CMK (cell line): ENCODE measurements at regions not wholly inside any gene's neighbourhood (a gene's known extent, or its start where the extent isn't known, plus 50 kb on each side); places are given as distances from the start of the nearest gene placed in this dataset.
"Not testable (repeated sequence)": the region's sequence is repeated elsewhere in the genome, so short reads cannot be mapped to it uniquely, and the experiment has no call there.

Experiments used
- DNase-seq: peaks from one replicate; pipeline ENCODE4 v3.0.0-alpha.2; 2010; ENCODE audit warnings: low read depth

DNA sequence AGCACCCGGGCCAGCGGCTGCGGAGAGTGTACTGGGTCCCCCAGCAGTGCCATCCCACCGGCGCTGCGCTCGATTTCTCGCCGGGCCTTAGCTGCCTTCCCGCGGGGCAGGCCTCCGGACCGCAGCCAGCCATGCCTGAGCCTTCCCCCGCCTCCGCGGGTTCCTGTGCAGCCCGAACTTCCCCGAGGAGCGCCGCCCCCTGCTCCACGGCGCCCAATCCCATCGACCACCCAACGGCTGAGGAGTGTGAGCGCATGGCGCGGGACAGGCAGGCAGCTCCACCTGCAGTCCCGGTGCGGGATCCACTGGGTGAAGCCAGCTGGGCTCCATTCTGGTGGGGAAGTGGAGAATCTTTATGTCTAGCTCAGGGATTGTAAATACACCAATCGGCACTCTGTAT lies 325.4 kb downstream of the PPP1R3A start:
- not testable (repeated sequence) for DNase-seq

DNA sequence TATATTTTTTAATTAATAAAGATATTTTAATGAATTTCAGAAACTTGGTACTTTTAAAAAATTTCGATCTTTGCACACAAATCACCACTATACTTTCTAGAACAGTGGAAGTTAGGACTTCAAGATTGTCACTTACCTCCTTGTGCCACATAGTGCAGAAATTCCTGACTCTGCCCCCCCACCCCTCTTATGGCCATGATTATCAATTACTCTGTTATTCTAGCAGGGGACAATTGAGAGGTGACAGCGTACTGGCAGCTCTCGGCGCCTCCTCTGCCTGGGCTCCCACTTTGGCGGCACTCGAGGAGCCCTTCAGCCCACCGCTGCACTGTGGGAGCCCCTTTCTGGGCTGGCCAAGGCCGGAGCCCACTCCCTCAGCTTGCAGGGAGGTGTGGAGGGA lies 325.9 kb downstream of the PPP1R3A start:
- DNase-seq = not testable (repeated sequence)

DNA sequence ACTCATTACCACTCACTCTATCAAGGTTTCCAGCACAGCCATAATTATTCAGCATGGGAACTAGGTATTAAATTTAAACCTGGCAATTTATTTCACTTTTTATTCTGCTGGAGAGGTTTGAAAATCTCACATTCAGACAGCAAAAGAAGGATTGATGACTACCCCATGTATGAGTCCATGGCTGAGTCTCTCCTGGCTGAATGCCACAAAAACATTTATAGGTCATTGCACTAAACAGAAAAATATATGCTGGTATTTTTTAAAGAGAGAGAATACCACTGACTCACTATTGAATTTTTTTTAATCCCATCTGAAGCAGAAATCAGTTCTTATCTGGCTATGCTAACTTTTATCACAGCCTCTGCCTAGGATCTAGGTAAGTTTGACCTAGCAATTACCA lies 336.3 kb downstream of the PPP1R3A start:
- DNase-seq = no peak

DNA sequence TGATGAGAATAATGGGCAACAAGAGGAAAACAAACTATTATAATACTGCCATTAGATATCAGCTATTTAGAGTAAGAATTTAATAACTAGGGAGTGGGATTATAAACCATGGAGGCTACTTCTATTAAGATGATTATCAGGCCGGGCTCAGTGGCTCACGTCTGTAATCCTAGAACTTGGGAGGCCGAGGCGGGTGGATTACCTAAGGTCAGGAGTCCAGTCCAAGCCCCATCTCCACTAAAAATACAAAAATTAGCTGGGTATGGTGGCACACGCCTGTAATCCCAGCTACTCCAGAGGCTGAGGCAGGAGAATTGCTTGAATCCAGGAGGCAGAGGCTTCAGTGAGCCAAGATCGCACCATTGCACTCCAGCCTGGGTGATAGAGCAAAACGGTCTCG lies 355.6 kb downstream of the PPP1R3A start:
- DNase-seq = not testable (repeated sequence)

DNA sequence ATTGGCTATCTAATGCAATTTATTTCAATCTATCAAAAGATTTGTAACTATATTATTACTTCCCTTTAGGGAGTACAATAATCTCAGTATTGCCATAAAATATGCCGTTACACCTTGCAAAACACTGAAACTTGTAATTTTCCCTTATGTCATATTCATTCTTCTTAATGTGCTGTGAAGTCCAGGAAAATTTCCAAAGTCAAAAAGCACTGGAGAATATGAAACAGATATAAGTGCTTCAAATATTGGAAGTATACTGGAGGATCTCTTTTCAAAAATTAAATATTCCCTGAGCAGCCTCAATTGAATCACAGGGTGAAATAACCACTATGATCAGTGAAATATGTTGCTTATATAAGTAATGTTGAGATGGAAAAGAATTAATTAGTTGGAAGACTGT lies 356.0 kb downstream of the PPP1R3A start:
- DNase-seq = no peak

DNA sequence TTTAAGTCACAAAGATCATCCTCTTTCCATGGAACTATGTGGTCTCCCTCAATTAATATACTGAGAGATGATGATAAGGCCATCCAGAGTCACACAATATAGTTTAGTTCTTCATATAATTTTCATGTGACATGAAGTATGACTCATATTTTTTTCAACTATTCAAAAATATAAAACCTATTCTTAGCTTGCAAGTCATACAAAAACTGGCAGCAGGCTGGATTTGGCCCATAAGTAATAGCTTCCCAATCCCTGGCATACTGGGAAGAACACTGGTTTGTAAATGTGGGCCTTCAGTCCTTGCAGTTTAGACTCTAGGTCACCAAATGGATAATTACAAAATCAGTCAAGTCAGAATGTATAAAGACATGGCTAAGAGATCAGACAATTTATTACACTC lies 356.6 kb downstream of the PPP1R3A start:
- no peak for DNase-seq

DNA sequence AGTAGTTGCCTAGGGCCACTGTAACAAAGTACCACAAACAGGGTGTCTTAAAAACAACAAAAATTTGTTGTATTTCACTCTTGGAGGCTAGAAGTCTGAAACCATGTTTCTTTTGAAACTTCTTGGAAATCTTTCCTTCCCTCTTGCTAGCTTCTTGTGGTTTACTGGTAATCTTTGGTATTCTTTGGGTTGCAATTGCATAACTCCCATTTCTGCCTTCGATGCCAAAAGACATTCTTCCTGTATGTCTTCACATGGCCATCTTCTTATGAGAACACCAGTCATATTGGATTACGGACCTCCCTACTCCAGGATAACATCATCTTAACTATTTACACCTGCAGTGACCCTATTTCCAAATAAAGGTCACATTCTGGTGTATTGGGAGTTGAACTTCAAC lies 357.4 kb downstream of the PPP1R3A start:
- DNase-seq = no peak

DNA sequence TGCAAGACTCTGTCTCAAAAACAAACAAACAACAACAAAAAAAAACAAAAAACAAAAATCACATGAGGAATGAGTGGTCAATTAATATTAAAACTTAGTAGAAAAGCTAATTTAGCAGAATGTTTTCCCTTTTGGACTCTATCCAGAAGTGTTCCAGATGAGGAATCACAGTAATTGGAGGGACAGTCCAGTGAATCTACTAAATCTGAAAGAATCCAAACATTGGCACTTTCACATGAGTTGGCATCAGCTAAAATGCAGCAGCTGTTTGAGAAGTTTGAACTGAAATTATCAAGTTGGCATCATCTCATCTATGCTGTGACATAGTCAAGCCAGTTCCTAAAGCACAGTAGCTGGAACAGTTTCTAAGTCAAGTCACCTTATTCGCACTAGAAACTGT lies 367.8 kb downstream of the PPP1R3A start:
- DNase-seq = no peak

DNA sequence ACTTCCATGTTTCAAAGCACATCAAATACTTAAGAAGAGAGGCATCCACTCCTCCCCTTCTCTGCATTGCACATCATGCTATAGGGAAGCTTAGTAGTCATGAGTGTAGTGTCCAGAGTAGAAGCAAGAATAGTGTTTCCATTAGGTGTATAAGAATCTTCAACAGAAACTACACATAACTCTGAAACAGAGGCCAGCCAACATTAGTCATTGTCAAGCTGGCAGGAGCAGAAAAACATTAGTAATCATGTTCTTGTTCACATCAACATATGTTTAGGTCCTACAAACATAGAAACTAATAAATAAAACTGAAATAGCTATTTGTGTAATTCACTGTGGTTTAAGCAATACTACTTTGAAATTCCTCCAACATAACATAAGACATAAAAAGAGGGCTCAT lies 370.2 kb downstream of the PPP1R3A start:
- DNase-seq = no peak

DNA sequence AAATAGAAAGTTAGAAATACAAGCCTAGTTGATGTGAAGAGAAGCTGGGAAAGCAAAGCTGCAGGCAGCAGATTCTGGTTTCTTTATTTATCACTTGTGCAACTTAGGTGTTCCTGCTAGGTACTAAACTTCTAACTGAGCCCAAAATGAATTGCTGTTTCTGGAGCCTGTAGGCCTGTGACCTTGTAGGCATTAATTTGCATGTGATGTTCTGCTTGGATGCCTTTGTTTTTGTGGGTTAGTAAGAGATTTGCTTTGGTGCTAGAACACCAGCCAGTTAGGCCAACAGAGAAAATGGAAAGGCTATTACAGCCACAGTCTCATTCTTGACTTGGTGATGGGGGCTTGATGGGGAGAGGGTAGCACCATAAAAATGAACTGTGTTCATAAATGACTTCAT lies 370.7 kb downstream of the PPP1R3A start:
- DNase-seq = no peak

DNA sequence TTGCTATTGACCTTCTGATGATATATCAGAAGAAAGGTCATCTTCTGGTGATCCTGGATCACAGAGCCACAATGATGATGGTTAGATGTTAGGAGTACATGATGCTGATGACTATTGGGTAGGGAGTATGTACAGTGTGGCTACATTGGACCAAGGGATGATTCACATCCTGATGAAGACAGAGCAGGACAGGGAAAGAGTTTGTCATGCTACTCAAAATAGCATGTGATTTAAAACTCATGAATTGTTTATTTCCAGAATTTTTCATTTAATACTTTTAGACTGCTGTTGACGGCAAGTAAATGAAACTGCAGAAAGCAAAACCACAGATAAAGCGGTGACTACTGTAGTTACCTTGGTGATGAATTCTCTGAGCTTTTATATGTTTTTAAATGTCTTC lies 397.3 kb downstream of the PPP1R3A start:
- no peak for DNase-seq

DNA sequence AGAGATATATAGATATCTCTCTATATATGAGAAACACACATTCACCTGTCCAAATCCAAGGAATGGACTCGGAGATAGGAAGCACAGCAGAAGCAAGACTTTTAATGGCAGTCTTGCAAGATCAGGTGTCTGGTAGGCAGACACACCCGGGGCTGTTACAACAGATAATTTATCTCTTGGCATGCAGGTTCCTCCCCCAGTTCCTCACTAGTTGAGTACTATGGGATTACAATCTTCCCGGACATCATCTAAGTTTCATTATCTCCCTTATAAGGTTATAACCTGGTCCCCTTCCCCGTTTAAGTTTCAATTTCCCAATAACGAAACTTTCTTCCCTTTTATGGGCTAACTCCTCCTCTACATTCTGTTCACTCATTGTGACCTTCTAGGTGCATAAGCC lies 399.3 kb downstream of the PPP1R3A start:
- DNase-seq = no peak

DNA sequence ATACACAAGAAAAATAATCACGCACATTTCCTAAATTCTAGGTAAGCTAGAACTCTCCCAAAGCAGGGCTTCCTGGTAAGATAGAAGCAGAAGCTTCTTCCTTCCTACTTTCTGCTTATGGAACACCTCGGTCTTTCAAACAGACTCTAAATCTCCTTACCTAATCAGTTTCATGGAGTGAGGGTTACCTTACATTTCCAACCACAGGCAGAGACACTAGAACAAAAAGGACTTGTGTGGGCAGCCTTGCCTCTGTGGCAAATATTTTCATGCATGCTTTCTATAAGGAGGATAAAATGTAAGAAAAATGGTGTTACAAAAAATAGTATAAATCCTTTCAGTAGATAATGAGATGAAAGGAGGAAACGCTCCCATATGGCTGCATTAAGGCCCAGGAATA lies 386.3 kb upstream of the SMIM30 start:
- DNase-seq = no peak

DNA sequence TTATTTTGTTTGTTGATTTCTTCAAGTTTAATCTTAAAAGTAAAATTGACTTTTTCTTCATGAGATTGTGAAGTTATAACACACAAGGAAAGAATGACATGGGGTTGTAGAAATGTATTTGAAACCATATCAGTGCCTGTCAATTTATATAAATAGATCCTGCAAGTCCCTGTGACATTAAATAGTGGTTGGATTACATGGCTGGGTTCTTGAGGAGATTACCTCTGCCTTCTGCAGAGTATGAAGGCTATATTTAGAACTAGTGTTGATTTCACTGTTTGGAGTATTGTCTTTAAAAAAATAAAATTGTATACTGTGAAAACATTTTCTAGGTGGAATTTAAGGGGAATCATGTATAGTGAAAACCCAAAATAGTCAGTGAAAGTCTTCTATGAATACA lies 385.8 kb upstream of the SMIM30 start:
- no peak for DNase-seq

DNA sequence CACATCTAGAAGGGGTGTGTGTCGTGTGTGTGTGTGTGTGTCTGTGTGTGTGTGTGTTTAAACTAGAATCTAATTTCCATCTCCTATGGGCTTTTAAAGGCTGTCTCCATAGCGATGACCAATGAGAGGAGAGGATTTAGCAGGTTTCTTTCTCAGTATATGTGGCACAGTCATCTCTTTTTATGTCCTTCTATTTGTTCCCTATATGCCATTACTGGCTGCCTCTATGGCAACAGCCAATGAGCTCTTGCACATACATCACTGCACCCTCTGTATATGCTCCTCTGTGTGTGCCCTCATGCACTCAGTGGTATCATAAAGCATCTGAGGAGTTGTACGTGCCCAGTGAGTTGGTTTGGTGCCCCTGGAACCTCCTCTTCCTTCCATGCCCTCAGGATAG lies 378.2 kb upstream of the SMIM30 start:
- DNase-seq = not testable (repeated sequence)

DNA sequence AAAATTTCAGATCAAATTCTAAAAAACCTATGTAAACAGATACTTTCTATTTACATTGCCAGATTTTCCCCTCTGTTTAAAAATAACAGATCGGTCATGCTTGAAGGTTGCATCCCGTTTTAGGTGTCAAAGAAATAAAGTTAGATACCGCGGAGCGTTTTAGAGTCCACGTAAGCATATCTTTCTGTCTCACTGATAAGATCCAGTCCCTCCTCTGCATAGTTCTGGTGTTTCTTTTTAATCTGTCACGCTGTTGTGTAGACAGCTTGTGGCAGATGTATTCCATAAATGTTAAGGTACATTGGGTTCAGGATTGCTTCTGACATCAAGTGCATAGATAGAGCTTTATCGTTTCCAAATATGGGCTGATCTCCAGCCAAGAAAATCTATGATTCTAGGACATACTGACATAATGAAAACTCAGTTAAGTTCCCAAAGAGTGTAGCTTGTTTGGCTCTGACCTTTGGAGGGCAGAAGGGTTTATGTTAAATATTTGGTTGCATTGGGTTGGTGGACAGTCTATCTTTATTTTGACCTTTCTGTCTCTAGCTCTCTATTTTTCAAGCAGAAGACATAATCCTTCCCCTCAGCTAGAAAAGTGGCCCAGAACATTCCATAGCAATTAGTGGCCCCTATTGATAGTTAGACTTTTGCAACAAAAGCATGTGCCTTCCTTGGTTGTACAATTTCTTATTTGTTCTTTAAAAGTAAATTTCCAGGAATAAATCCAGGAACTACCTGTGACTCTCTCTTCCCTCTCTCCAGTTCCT lies 376.6 kb upstream of the SMIM30 start:
- DNase-seq = not testable (repeated sequence)

DNA sequence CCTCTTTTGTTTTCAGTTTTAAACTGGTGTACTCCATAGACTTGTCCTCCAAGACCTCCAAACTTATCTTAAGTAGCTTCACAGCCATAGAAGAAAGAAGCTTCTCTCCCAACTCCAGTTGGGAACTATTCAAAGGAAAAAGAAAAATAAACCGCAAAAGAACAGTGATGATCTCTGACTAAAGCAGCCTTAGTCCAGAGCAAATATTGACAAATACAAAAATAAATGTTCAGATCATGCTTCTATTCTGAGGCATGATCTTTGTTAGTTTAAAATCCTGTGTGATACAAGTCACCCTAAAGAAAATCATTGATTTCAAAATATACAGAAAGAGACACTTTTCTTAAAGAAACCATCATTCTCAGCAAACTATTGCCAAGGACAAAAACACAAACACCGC lies 373.0 kb upstream of the SMIM30 start:
- no peak for DNase-seq

DNA sequence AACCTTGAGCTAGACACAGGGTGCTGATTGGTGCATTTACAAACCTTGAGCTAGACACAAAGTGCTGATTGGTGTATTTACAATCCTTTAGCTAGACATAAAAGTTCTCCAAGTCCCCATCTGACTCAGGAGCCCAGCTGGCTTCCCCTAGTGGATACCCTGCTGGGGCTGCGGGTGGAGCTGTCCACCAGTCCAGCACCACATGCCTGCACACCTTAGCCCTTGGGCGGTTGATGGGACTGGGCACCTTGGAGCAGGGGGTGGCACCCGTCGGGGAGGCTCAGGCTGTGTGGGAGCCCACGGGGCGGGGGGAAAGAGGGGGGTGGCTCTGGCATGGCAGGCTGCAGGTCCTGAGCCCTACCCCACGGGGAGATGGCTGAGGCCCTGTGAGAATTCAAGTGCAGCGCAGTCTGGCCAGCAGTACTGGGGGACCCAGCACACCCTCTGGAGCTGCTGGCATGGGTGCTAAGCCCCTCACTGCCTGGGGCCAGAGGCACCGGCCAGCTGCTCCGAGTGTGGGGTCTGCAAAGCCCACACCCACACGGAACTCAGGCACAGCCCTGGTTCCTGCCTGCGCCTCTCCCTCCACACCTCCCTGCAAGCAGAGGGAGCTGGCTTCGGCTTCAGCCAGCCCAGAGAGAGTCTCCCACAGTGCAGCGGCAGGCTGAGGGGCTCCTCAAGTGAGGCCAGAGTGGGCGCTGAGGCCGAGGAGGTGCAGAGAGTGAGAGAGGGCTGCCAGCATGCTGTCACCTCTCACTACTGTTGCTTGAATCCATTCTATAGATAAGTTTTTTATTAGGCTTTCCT lies 369.8 kb upstream of the SMIM30 start:
- no peak for DNase-seq

DNA sequence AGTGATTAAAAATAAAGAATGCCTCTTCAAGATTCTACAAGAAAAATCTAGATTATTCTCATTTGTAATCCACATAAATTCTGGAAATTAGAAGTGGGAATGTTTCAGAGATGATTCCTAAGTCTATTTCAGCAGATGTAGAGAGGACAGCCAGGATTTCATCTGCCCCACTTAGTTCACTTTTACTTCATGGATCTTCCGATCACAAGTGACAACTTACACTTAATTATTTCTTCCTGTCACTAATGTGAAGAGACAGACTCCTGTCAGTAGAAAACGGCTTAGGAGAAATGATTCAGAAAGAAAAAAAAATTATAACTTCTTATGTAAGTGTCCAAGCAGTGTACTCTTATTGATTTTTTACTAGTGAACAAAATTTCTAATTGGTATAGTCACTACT lies 368.2 kb upstream of the SMIM30 start:
- DNase-seq = no peak

DNA sequence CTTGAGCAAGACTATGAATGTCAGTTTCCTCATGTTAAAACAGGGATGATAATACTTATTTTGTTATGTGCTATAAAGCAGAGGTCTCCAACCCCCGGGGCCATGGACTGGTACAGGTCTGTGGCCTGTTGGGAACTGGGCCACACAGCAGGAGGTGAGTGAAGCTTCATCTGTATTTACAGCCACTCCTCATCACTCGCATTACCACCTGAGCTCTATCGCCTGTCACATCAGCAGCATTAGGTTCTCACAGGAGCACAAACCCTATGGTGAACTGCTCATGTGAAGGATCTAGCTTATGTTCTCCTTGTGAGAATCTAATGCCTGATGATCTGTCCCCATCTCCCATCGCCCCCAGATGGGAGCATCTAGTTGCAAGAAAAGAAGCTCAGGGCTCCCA lies 365.3 kb upstream of the SMIM30 start:
- DNase-seq = no peak

DNA sequence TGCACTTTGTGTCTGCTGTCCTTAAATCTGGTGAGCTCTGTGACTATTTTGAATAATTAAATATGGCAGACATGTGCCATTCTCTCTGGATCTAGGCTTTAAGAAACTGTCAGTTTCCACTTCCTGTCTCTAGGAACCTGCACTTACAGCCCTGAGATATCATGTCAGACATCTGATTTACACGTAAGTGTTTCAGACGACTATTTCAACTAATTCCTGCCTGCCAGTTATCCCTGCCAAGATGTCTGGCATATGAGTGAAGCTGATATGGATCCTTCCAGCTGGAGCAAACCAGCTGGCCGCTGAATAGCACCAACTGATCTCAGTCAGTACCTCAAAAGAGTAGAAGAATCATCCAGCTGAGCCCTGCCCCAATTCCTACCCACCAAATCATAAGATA lies 362.2 kb upstream of the SMIM30 start:
- no peak for DNase-seq

DNA sequence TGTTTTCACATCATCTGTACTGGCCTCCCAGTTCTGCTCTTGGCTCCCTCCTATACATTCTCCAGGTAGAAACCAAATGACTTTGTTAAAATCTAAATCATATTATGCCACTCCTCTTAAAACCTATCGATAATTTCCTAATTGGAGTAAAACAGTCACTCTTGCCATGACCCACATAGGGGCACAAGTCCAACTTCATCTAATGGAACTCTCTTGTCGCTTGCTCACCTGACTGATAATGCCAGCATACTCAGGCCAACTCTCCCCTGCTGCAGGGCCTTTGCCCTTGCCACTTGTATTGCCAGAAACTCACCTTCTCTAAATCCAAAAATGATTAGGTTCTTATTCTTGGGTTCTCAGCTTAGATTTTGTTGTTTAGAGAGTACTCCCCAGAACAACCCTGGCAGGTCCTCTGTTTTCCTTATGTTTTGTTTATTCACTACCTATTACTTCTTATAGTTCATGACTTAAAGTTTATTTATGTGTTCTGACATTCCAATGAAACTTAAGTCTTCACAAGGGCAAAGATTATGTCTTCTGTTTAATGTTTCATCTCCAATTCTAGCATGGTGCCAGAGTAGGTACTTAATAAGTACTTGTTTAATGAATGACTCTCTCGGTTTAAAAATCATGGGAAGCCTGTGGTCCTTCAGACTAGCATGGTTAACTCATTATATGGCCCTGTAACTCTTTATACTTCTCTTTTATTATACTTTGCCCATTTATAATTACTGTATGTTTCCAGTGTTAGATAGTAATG lies 345.9 kb upstream of the SMIM30 start:
- DNase-seq = no peak

DNA sequence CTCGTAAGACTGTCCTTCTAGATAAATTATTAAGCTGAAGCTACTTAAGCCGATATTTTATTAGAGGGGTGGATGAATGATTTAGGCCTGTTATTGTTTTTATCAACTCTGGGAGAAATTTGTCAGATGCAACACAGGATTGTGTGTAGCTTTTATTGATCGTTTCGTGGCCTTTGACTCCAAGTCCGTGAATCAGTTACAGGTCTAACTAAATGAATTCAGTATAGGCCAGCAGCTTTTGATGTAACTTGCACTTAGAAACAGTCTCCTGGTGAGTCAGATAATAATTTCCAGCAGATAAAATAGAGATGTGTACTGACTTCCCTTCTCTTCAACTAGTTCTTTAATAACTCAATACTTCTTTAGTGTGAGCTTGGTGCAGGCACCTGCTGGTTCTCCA lies 341.7 kb upstream of the SMIM30 start:
- DNase-seq = no peak
